Lower lobe of right lung (tissue), 2 donors: ENCODE measurements at regions not wholly inside any gene's neighbourhood (a gene's known extent, or its start where the extent isn't known, plus 50 kb on each side); places are given as distances from the start of the nearest gene placed in this dataset.

Source experiments
- ATAC-seq, 2 donors: fragments of 200-7000 bp; cut with Tn5 transposase; one replicate each; pipeline ENCODE4 v1.9.1; 2020 to 2022; ENCODE audit warnings: mild to moderate bottlenecking in 2 of 2, moderate library complexity in 2 of 2
- DNase-seq: peaks from one replicate; pipeline ENCODE4 v3.0.0-alpha.2; 2020
- H3K27ac ChIP-seq: fragments of 200-600 bp; one replicate; pipeline ENCODE4 v1.8.0; 2022
- H3K27me3 ChIP-seq: fragments of 200-600 bp; one replicate; pipeline ENCODE4 v1.8.0; 2022; ENCODE audit warnings: low read depth
- H3K36me3 ChIP-seq: fragments of 200-600 bp; one replicate; pipeline ENCODE4 v1.8.0; 2022; ENCODE audit warnings: mild to moderate bottlenecking
- H3K4me1 ChIP-seq: fragments of 200-600 bp; one replicate; pipeline ENCODE4 v1.8.0; 2022
- H3K4me3 ChIP-seq: fragments of 200-600 bp; one replicate; pipeline ENCODE4 v1.8.0; 2022; ENCODE audit warnings: mild to moderate bottlenecking
- H3K9me3 ChIP-seq: fragments of 200-600 bp; one replicate; pipeline ENCODE4 v1.8.0; 2022
- intact Hi-C: fragments of 100-400 bp; cut with DNase I; formaldehyde crosslinking; loops from one replicate; pipeline ENCODE4 v1.11.0; 2022
- TF ChIP-seq, protein P1 (sequence below): fragments of 200-600 bp; IDR thresholded peaks from one replicate; pipeline ENCODE4 v1.8.0; 2022; ENCODE audit warnings: antibody characterized with exemption, mild to moderate bottlenecking
- donor health status: DM: no; HTN: yes; CAD: no; lungs with severe emphysema.

DNA sequence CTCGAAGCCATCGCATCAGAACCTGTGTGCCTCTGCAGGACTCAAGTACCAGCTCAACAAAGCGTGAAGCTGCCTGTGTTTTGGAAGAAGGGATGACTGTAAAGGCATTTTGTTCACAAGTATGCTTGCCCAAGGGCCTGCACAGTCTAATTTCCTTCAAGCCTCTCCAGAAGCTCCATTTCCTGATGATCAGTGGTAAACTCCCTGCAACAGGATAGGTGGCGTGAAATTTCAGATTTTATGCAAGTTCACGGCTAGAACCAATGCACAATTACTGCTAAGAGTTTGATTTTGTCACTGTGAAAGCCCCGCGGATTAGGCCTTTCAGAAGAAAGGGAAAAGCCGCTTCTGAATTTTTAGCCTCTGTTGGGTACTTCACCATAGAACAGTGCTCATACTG is 89.2 kb upstream of the TAPT1 start:
- no peaks in the 10 kb centered on the region for H3K27me3 ChIP-seq
- no peak for ATAC-seq
- intact Hi-C loops = no loop called here

GRCh38 chr4:16310606-16311005 is 84.3 kb upstream of the TAPT1 start:
- H3K27me3 ChIP-seq = no peaks in the 10 kb centered on the region
- H3K4me1 ChIP-seq = no peaks in the 10 kb centered on the region
- H3K9me3 ChIP-seq = no peaks in the 10 kb centered on the region
- H3K36me3 ChIP-seq = no peaks in the 10 kb centered on the region
- no peak overlapping the region for H3K4me3 ChIP-seq
- ATAC-seq (no peak), DNase-seq (no peak)
- TF ChIP-seq, protein P1, sequence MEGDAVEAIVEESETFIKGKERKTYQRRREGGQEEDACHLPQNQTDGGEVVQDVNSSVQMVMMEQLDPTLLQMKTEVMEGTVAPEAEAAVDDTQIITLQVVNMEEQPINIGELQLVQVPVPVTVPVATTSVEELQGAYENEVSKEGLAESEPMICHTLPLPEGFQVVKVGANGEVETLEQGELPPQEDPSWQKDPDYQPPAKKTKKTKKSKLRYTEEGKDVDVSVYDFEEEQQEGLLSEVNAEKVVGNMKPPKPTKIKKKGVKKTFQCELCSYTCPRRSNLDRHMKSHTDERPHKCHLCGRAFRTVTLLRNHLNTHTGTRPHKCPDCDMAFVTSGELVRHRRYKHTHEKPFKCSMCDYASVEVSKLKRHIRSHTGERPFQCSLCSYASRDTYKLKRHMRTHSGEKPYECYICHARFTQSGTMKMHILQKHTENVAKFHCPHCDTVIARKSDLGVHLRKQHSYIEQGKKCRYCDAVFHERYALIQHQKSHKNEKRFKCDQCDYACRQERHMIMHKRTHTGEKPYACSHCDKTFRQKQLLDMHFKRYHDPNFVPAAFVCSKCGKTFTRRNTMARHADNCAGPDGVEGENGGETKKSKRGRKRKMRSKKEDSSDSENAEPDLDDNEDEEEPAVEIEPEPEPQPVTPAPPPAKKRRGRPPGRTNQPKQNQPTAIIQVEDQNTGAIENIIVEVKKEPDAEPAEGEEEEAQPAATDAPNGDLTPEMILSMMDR = no peak
- intact Hi-C loops = no loop called here
- no peak overlapping the region for H3K27ac ChIP-seq

More for the DNA sequence above, 89.2 kb upstream of the TAPT1 start:
- Histone ChIP-seq H3K36me3 (no peaks in the 10 kb centered on the region), H3K4me1 (no peaks in the 10 kb centered on the region), H3K27ac (no peak overlapping the region), H3K9me3 (no peaks in the 10 kb centered on the region), H3K4me3 (no peak overlapping the region)
- no peak for DNase-seq
- TF ChIP-seq, protein P1 = no peak

DNA sequence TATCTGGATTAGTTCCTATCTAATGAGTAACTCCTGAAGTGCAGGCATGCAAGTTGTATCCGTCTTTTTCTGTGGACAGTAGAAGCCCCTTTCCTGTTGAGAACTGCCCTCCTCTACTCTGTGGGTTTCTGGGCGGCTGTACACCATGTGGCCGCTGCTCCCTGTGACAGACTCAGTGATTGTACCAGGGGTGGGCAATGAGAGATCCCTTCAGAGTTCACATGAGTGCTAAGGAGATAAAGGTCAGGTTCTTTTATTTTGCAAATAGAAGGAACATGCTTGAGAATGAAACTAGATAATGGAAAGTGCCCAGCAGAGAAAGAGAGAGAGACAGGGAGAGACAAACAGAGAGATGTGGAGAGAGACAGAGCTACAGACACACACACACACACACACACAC is 76.4 kb upstream of the TAPT1 start:
- Histone ChIP-seq H3K4me3 (no peak overlapping the region), H3K4me1 (no peaks in the 10 kb centered on the region), H3K27me3 (no peaks in the 10 kb centered on the region), H3K36me3 (no peaks in the 10 kb centered on the region), H3K27ac (no peak overlapping the region), H3K9me3 (no peaks in the 10 kb centered on the region)
- DNase-seq = no peak
- TF ChIP-seq, protein P1 = no peak
- ATAC-seq = no peak
- intact Hi-C loops = no loop called here

- TF ChIP-seq, protein P1 = no peak
- Histone ChIP-seq H3K9me3 (no peaks in the 10 kb centered on the region), H3K4me1 (no peaks in the 10 kb centered on the region), H3K27me3 (no peaks in the 10 kb centered on the region), H3K4me3 (no peak overlapping the region), H3K36me3 (no peaks in the 10 kb centered on the region), H3K27ac (no peak overlapping the region)
- no peak for ATAC-seq
- intact Hi-C loops = no loop called here
- no peak for DNase-seq
Measured at GRCh38 chr4:16297003-16297402, 70.7 kb upstream of the TAPT1 start.

DNA sequence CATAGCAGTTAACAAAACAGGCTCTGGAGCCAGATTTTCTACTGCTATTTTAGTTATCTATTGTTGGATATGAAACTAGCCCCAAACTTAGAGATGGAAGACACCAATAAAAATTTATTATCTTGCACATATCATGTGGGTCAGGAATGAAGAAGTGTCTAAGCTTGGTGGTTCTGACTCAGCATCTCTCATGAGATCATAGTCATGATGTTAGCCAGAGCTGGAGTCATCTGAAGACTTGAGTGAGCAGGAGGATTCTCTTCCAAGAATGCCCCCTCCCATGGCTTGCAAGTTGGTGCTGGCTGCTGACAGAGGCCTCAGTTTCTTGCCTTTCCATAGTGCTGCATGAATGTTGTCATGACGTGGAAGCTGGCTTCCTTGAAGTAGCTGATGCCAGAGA is 68.2 kb upstream of the TAPT1 start:
- TF ChIP-seq, protein P1 = no peak
- Histone ChIP-seq H3K27me3 (no peaks in the 10 kb centered on the region), H3K36me3 (no peaks in the 10 kb centered on the region), H3K4me3 (no peak overlapping the region), H3K27ac (no peak overlapping the region), H3K4me1 (no peaks in the 10 kb centered on the region), H3K9me3 (no peaks in the 10 kb centered on the region)
- no peak for DNase-seq
- no peak for ATAC-seq
- intact Hi-C loops = no loop called here
